Thyroid gland (tissue), 4 donors: ENCODE measurements at regions not wholly inside any gene's neighbourhood (a gene's known extent, or its start where the extent isn't known, plus 50 kb on each side); places are given as distances from the start of the nearest gene placed in this dataset.

Experiments
- POLR2A ChIP-seq, 2 donors: fragments of 450-650 bp; IDR thresholded peaks; one replicate each; pipeline ENCODE4 v1.6.1; 2017; ENCODE audit warnings: antibody characterized with exemption in 2 of 2, mild to moderate bottlenecking in 2 of 2, moderate library complexity in 1 of 2
- TF ChIP-seq, protein P1 (sequence below), 6 experiments: fragments of 200-600 bp in 3 of 6; fragments of 450-650 bp in 3 of 6; sonication (generic) in 3 of 6; IDR thresholded peaks; one replicate each; pipeline ENCODE4 v1.5.1; 2016 to 2019; ENCODE audit warnings: antibody characterized with exemption in 6 of 6, mild to moderate bottlenecking in 2 of 6, inconsistent platforms in 1 of 6, moderate library complexity in 1 of 6

DNA sequence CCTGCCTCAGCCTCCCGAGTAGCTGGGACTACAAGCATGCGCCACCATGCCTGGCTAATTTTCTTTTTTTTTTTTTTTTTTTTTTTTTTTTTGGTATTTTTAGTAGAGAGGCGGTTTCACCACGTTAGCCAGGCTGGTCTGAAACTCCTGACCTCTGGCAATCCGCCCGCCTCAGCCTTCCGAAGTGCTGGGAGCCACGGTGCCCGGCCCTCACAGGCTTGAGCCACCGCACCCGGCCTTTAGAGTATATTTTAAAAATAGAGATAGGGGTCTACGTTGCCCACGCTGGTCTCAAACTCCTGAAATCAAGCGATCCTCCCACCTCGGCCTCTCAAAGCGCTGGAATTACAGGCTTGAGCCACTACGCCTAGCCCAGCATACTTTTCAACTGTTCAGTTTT lies 93.4 kb upstream of the CHD2 start:
- TF ChIP-seq, protein P1, sequence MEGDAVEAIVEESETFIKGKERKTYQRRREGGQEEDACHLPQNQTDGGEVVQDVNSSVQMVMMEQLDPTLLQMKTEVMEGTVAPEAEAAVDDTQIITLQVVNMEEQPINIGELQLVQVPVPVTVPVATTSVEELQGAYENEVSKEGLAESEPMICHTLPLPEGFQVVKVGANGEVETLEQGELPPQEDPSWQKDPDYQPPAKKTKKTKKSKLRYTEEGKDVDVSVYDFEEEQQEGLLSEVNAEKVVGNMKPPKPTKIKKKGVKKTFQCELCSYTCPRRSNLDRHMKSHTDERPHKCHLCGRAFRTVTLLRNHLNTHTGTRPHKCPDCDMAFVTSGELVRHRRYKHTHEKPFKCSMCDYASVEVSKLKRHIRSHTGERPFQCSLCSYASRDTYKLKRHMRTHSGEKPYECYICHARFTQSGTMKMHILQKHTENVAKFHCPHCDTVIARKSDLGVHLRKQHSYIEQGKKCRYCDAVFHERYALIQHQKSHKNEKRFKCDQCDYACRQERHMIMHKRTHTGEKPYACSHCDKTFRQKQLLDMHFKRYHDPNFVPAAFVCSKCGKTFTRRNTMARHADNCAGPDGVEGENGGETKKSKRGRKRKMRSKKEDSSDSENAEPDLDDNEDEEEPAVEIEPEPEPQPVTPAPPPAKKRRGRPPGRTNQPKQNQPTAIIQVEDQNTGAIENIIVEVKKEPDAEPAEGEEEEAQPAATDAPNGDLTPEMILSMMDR (IDR thresholded peaks at IDR 0.05): no peak
- TF ChIP-seq POLR2A (IDR thresholded peaks at IDR 0.05): no peak
